Endothelial cell of umbilical vein (primary cell): ENCODE measurements at regions not wholly inside any gene's neighbourhood (a gene's known extent, or its start where the extent isn't known, plus 50 kb on each side); places are given as distances from the start of the nearest gene placed in this dataset.

Source experiments
- CTCF ChIP-seq, 2 donors: IDR thresholded peaks; 1 replicate in 1 of 2; 2 replicates in 1 of 2; pipeline ENCODE4 v1.5.1; 2011; ENCODE audit warnings: low read length in 2 of 2, mild to moderate bottlenecking in 2 of 2, moderate library complexity in 2 of 2, control low read depth in 1 of 2, inconsistent platforms in 1 of 2, low read depth in 1 of 2; ENCODE audit not compliant: insufficient read depth in 1 of 2; ENCODE audit errors: extremely low read depth in 1 of 2
- EZH2 ChIP-seq: IDR thresholded peaks from 2 replicates; pipeline ENCODE4 v1.6.1; 2012; ENCODE audit warnings: borderline replicate concordance, low read depth, mild to moderate bottlenecking, moderate library complexity, low read length, inconsistent platforms; ENCODE audit not compliant: severe bottlenecking
- FOS ChIP-seq: IDR thresholded peaks from 2 replicates; pipeline ENCODE4 v1.6.1; 2011; ENCODE audit warnings: mild to moderate bottlenecking, low read length, moderate library complexity, borderline replicate concordance; ENCODE audit not compliant: insufficient read depth
- GATA2 ChIP-seq: IDR thresholded peaks from 2 replicates; pipeline ENCODE4 v1.7.0; 2011; ENCODE audit warnings: low read depth, mild to moderate bottlenecking, moderate library complexity, mixed read lengths, low read length; ENCODE audit not compliant: insufficient read length, insufficient read depth
- MYC ChIP-seq: IDR thresholded peaks from one replicate; pipeline ENCODE4 v1.6.1; 2011; ENCODE audit warnings: mild to moderate bottlenecking, low read depth, low read length
- POLR2A ChIP-seq: IDR thresholded peaks from 2 replicates; pipeline ENCODE4 v1.6.1; 2012; ENCODE audit warnings: low read depth, mild to moderate bottlenecking, control low read depth, low read length
- POLR2AphosphoS5 ChIP-seq: IDR thresholded peaks from 2 replicates; pipeline ENCODE4 v1.6.1; 2012; ENCODE audit warnings: low read depth, mild to moderate bottlenecking, control low read depth, low read length, moderate library complexity; ENCODE audit not compliant: insufficient read depth
- TF ChIP-seq, protein P1 (sequence below): IDR thresholded peaks from 2 replicates; pipeline ENCODE4 v1.6.1; 2011; ENCODE audit not compliant: insufficient read depth, insufficient read length

- TF ChIP-seq CTCF (IDR thresholded peaks at IDR 0.05; ENCODE audit: extremely low read depth in 1 of 2, insufficient read depth in 1 of 2, low read depth in 1 of 2, low read length in 2 of 2): no peak
- no peak for TF ChIP-seq EZH2
- no peak for TF ChIP-seq POLR2A
- TF ChIP-seq GATA2: no peak
- no peak for TF ChIP-seq POLR2AphosphoS5
- TF ChIP-seq, protein P1, sequence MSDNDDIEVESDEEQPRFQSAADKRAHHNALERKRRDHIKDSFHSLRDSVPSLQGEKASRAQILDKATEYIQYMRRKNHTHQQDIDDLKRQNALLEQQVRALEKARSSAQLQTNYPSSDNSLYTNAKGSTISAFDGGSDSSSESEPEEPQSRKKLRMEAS: no peak
- TF ChIP-seq FOS: no peak
- no peak for TF ChIP-seq MYC
These were observed 216.5 kb downstream of the TMEM114 start for GRCh38 chr16:8373676-8374431.
